ENCODE measurements at regions not wholly inside any gene's neighbourhood (a gene's known extent, or its start where the extent isn't known, plus 50 kb on each side); places are given as distances from the start of the nearest gene placed in this dataset.
"Not testable (repeated sequence)": the region's sequence is repeated elsewhere in the genome, so short reads cannot be mapped to it uniquely, and the experiment has no call there.

DNA sequence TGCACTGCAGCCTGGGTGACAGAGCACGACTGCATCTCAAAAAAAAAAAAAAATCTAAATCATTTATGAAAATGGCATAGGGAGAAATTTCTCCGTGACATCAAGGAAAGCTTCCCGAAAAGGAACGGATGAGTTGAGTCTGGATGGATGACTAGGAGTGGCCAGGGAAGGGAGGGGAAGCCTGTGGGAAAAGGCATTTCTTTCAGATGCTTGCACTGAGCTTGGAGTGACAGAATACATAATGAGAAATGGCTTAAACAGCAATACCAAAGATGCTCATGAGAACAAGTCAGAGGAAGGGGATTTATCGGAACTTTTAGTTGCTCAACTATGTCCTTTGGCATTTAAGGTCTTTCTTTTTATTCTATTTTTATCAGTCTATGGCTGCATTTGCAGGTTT lies 1369.2 kb upstream of the TMEM132C start:
- no peak for DNase-seq

DNA sequence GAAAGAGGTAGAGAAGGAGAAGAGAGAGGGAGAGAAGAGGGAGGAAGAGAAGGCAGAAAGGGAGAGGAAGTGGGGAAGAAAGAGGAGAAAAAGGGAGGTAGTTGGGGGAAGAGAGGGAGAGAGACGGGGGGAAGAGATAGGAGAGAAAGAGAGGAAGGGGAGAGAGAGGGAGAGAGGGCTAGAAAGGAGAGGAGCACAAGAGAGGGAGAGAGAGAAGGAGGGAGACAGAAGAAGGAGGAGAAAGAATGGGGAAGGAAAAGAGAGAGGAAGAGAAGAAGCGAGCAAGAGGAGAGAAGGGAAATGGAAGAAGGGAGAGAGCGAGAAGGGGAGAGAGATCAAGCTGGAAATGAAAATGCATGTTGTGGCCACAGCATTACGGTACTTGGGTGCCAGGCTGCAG lies 1368.4 kb upstream of the TMEM132C start:
- DNase-seq = no peak

DNA sequence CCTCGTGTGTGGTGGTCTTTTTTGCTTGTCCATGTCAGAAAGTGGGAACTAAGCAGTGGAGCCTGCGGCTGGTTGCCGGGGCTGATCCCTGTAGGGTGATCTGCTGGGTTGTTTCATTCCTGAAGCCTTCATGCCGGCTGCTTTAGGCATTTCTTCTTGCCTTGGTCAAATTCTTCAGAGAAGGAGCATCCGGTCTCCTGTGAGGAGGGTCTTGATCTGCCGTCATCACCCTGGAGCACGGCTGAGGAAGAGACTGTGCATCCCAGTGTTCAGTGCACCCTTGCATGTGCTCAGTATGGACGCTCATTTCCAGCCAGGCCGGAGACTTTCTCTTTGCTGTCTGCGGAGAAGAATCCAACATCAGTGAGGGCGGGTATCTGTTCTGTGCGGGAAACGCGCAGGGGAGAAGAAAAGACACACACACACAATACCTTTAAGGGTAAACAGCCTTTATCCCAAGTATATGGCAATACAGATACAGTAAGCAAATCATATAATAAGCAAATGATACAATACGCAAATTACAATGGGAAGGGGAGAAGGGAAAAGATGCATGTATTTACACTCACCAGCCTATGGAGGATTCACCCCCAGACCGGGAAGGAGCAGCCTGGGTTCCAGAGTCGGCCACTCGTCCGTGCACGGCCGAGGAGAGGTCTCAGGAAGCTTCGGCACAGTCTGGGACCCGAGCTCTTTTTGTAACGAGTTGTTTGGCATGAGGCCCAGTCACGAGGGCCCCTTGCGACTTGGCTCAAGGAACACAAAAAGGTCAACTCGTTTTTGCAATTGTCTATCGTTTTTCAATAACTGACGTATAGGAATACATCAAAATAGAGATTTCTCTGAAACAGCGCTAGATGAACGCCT lies 1366.8 kb upstream of the TMEM132C start:
- DNase-seq = no peak

- DNase-seq = no peak
Observed at GRCh38 chr12:126903027-126903876, 1363.7 kb upstream of the TMEM132C start.

- no peak for DNase-seq
Observed at GRCh38 chr12:126905752-126906151, 1361.2 kb upstream of the TMEM132C start.

- no peak for DNase-seq
Observed at GRCh38 chr12:126907900-126908764, 1358.8 kb upstream of the TMEM132C start.

- DNase-seq = no peak
Observed at GRCh38 chr12:126908765-126909142, 1358.2 kb upstream of the TMEM132C start.

GRCh38 chr12:126910570-126910969 lies 1356.4 kb upstream of the TMEM132C start:
- DNase-seq = no peak

- no peak for DNase-seq
Observed at GRCh38 chr12:126912111-126912510, 1354.9 kb upstream of the TMEM132C start.

GRCh38 chr12:126914170-126914793 lies 1352.7 kb upstream of the TMEM132C start:
- DNase-seq = no peak

- no peak for DNase-seq
Observed at GRCh38 chr12:126915309-126915708, 1351.7 kb upstream of the TMEM132C start.

DNA sequence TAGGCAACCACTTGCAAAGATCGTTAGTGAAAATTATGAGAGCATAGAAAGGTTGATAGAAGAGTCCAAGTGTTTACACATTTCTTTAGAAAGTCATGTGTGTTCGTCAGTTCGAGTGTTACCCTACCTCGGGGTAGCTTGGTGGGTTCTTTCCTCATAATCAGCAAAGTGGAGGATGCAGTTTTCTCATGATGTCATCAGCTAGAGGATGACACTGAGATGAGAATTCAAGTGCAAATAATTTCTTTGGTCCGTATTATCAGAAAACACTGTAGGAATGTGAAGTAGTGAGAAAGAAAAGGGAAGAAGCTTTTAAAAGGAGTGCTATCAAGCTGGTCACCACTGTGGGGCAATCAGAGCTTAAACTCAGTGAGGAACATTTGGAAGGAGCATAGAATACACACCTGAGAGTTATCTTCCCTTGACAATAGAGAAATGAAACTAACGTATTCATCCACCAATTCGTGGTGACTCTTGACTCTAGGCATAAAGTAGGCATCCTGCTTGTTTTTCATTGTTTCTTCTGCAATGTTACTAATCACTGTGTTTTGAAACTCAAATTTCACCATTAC lies 1340.9 kb upstream of the TMEM132C start:
- DNase-seq = no peak

GRCh38 chr12:126930234-126930633 lies 1336.7 kb upstream of the TMEM132C start:
- DNase-seq = no peak

DNA sequence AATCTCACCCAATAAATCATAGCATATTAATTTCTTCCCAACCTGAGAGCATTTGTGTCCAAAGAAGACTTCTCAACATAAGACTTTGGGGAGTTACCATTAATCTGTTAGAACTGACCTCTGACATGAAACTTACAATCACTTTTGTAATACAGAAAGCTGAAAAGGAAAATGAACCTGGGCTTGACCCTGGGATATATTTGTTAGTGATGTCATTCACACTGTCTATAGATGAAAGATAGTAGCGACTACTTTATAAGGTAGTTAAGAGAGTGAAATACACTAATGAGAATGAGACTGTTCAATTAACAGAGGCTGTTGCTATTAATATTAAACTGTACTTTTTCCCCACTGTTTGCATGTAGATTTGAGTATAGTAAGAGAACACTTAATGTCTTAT lies 1334.8 kb upstream of the TMEM132C start:
- DNase-seq = no peak

GRCh38 chr12:126935435-126935834 lies 1331.5 kb upstream of the TMEM132C start:
- DNase-seq = no peak

DNA sequence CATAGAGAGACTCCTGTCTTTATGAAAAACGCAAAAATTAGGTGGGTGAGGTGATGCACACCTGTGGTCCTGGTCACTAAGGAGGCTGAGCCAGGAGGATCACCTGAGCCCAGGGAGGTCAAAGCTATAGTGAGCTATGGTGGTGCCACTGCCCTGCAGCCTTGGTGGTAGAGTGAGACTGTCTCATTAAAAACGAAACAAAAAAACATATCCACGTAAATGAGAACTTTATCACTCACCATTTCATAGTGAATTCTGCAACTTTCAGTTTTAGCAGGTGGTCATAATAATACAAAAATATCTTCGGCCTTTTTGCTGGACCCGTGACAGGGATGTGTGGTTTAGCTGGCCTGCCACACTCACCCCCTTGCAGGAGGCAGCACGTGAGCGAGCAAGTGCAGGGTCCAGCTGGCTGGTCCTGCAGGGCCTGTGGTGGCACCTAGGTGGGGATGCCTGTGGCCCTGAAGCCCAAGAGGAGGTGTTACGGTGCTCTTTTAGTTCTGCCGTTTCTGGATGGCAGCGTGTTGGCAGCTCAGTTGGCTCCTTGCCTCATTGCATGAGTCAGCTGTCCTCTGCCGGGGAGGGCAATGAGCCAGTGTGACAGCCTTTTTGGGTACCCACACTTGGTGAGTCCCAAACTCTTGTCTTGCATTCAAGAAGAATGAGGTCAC lies 1330.7 kb upstream of the TMEM132C start:
- DNase-seq = no peak

DNA sequence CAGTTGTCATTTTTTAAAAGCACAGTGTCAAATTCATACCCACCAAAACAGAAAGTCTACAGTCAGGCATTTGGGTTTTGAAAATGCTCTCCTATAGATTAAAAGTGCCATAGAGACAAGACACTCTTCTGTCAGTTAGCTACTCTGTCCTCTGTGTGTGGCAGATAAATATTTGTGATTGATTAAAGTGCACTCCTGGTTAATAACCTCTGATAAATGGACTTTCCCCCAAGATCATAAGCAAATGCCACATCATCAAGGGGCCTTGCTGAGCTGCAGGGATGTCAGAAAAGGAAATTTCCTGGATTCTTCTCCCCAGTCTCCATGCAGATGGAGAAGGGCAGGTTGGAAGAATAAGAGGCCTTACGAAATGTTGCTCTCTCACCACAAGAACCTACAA lies 1329.5 kb upstream of the TMEM132C start:
- no peak for DNase-seq

- no peak for DNase-seq
Observed at GRCh38 chr12:126944684-126945083, 1322.3 kb upstream of the TMEM132C start.

DNA sequence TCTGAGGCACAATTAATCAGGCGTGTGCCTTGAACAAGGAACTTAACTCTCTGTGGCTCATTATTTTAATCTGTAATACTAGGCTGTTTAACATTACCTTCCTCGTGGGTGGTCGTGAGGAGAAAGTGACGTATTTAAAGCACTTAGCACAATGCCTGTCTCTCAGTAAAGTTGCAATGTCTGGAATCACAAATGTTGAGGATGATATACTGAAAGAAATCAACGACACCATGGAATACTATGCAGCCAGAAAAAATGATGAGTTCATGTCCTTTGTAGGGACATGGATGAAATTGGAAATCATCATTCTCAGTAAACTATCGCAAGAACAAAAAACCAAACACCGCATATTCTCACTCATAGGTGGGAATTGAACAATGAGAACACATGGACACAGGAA lies 1320.0 kb upstream of the TMEM132C start:
- not testable (repeated sequence) for DNase-seq

- DNase-seq = no peak
Observed at GRCh38 chr12:126949558-126949957, 1317.4 kb upstream of the TMEM132C start.

- DNase-seq = no peak
Observed at GRCh38 chr12:126950266-126950665, 1316.7 kb upstream of the TMEM132C start.

Data from NCI-H510A treated with DMSO at 0.1 percent for 48 hours (cell line).